NCI-H2081 treated with DMSO at 0.1 percent for 48 hours (cell line): ENCODE measurements at regions not wholly inside any gene's neighbourhood (a gene's known extent, or its start where the extent isn't known, plus 50 kb on each side); places are given as distances from the start of the nearest gene placed in this dataset.
"Not testable (repeated sequence)": the region's sequence is repeated elsewhere in the genome, so short reads cannot be mapped to it uniquely, and the experiment has no call there.

Experiments used
- DNase-seq: peaks from one replicate; lab custom pipeline; 2025; lab: John Stamatoyannopoulos, UW

- no peak for DNase-seq
These were observed 297.8 kb upstream of the SLC39A10 start for GRCh38 chr2:195359043-195359735.

DNA sequence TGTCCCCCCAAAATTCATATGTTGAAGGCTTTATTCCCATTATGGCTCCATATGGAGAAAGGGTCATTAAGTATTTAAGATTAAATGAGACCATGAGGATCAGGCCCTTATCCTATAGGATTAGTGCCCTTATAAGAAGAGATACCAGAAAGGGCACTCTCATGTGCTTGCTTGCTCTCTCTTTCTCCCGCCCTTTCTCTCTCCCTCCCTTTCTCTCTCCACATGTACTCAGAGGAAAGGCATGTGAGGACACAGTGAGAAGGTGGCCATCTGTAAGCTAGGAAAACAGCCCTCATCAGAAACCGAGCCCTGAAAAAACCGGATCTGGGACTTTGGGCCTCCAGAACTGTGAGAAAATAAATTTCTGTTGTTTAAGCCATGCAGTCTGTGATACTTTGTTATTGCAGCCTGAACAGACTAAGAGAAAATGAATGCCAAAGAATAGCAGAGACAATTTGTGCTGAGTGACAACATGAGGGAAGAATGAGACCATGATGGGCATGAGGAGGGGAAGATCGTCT is 300.0 kb upstream of the SLC39A10 start:
- no peak for DNase-seq

DNA sequence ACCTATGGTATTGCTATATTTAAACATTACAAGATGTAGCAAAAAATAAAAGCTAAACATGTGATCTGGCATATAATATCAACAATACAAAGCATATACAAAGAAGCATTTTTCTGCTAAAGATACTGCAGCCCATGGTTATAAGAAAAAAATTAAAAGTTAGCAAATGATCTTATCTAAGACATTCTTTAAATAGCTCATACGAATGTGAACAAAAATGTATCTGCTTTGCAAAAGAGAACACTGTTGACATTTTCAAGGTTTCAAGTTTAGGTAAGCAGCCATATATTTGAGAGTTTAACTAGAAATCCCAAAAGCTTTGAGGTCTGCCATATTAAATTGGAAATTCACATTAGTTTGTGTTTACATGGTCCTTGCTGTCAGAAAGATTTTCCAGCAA is 301.0 kb upstream of the SLC39A10 start:
- no peak for DNase-seq

GRCh38 chr2:195352581-195352980 is 304.4 kb upstream of the SLC39A10 start:
- no peak for DNase-seq

- no peak for DNase-seq
These were observed 313.0 kb upstream of the SLC39A10 start for GRCh38 chr2:195343942-195344530.

DNA sequence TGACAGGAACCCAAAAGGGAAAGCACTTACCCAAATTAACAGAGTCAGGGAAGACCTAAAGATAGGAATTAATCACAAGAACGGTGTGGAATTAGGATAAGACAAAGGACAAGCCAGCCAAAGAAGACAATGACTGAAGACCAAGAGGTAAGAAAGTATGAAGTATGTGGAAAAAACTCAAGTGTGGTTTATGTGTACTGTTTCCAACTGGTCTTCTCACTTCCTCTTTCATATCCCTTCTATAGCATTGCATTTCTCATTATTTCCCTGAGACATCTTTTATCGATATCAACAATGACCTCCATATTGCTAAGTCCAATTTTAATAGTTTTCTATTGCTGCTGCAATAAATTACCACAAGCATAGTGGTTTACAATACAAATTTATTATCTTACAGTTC is 313.5 kb upstream of the SLC39A10 start:
- DNase-seq, result no peak

DNA sequence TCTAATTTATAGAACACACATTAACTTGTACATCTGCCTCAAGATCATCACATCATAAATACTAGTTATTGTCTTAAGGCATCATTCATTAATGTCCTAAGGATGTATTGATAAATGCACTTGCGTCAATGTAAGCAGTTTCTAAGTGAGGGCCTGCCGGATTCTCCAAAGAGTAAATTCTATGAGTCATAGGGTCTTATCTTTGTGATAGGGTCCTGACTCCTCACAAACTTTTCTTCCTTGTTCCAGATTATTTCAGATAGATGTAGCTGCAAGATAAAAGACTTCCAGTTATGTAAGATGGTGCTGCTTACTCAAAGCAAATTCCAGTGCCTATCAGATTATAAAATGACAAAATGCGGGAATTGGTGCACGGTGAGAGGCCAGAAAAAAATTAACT is 315.0 kb upstream of the SLC39A10 start:
- DNase-seq, result no peak

DNA sequence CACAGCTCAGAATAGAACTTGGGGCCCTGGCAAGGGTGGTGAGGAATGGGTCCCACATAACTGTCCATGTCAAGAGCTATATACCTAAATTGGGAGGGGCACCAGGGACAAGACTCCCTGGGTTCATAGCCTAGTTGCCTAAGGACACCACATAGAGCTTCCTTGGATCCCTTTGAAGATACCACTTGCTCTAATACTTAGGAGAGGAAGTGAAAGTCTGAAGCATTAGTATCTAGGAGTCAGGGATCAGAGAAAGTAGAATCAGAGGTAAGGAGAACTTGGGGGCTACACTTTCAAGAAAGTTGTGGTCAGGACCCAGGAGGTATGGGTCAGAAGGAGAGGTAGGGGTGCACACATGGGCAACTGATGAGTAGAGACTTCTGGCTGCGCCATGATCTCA is 318.2 kb upstream of the SLC39A10 start:
- DNase-seq, result no peak

DNA sequence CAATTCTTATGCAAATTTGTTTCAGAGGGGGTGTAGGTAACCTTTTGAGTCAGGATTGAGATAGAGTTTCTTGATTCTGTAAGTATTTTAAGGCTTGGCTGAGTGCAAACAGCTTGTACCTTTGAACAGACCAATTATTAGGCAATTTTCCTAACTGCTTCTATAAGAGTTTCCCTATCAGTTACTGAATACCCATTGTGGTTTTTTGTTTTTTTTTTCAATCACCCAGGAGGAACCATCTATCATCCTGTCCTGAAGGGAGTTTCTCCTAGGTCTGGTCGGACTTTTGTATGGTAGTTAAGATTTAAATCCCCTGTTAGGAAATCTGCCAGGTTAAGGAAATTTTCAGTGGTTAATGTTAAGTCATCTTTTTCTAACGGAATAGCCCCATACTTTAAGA is 319.4 kb upstream of the SLC39A10 start:
- DNase-seq, result no peak

- no peak for DNase-seq
These were observed 323.2 kb upstream of the SLC39A10 start for GRCh38 chr2:195333869-195334268.

- no peak for DNase-seq
These were observed 325.1 kb upstream of the SLC39A10 start for GRCh38 chr2:195331966-195332365.

- no peak for DNase-seq
These were observed 325.9 kb upstream of the SLC39A10 start for GRCh38 chr2:195331129-195331528.

- peak; percentile 64 for DNase-seq
These were observed 326.5 kb upstream of the SLC39A10 start for GRCh38 chr2:195330513-195330956.

DNA sequence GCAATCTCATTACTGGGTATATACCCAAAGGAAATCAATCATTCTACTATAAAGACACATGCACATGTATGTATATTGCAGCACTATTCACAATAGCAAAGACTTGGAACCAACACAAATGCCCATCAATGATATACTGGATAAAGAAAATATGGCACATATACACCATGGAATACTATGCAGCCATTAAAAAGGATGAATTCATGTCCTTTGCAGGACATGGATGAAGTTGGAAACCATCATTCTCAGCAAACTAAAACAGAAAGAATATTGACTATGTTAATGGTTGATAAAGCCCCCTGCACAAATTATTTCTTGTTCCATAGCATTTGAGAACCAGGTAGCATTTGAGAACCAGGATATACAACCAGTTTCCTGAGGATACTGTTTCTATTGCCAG is 327.2 kb upstream of the SLC39A10 start:
- DNase-seq, result not testable (repeated sequence)

DNA sequence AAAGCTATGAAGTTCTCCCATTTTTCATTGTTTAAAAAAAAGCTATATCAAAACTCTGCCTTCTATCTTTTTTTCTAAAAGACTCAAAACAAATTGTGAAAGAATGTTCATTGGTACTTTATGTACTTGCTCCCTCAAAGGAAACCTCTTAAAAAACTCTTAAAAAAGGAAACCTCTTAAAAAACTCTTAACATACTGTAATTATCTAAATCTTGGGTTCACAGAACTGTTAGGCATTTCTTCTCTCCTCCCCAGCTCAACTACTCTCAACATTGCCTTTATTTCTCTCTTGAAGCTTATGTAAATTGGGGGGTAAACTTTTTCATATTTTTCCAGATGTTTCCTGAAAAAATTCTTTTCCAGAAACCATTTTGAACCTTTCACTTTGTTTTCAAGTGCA is 330.5 kb upstream of the SLC39A10 start:
- no peak for DNase-seq

- DNase-seq, result no peak
These were observed 334.7 kb upstream of the SLC39A10 start for GRCh38 chr2:195322324-195322723.

DNA sequence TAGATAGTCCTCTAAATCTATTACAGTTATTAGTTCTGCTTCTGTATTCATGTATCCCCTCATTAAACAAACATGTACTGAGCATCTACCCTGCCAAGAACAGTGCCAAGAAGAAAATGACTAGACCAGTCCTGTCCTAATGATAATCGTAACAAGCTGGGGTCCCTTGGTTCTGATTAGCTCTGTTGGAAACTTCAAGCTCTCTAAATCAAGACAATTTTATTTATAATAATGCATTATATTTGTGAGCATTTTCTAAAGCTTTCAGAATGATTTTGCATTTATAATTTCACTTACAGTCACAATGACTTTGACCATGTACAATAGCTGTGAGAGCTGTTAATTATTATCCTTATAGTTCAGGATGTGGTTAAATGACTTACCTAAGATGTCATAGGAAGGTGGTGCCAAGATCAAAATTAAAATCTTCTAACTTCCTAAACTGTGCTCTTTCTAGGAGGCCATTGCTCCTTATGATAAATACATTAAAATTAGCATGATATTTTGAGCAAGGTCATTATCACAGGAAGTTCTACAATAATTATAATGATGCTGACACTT is 336.5 kb upstream of the SLC39A10 start:
- no peak for DNase-seq

GRCh38 chr2:195319548-195320412 is 337.2 kb upstream of the SLC39A10 start:
- DNase-seq, result no peak

DNA sequence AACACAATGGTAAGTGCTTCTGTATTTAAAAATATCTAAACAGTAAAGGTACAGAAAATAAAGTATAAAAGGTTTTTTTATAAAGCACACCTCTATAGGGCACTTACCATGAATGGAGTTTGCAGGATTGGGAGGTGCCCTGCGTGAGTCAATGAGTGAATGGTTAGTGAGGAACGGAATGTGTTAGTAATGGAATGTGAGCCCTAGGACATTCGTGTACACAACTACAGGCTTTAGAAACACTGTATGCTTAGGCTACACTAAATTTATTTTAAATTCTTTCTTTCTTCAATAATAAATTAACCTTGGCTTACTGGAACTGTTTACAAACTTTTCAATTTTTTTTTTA is 337.9 kb upstream of the SLC39A10 start:
- DNase-seq, result no peak

- DNase-seq, result peak; percentile 30
These were observed 338.4 kb upstream of the SLC39A10 start for GRCh38 chr2:195318440-195319111.

DNA sequence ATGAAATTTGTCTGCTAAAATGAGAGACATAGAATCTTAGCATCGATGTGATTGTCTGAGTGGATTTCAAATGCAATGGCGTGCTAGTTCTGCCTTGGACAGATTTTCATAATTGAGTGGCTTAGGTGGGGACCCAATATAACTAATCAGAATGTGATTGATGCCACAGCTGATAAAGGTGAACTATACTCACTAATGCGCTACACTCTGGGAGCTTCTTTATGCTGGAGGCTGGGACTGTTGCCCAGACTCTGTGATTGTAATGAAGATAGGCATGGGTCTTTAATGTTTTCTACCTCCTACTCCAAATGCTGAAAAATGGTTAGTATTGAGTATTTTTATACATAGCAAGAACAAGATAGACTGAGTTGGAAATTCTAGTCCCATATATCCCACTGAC is 339.5 kb upstream of the SLC39A10 start:
- no peak for DNase-seq

- no peak for DNase-seq
These were observed 340.5 kb upstream of the SLC39A10 start for GRCh38 chr2:195316486-195316885.
